ENCODE measurements at regions not wholly inside any gene's neighbourhood (a gene's known extent, or its start where the extent isn't known, plus 50 kb on each side); places are given as distances from the start of the nearest gene placed in this dataset.

GRCh38 chr3:10570196-10570946, 65.0 kb upstream of the ATP2B2 start:
- TF ChIP-seq CTCF (IDR thresholded peaks at IDR 0.05) (no peak), POLR2AphosphoS5 (IDR thresholded peaks at IDR 0.05) (no peak), POLR2A (IDR thresholded peaks at IDR 0.05) (no peak)
